ENCODE measurements at regions not wholly inside any gene's neighbourhood (a gene's known extent, or its start where the extent isn't known, plus 50 kb on each side); places are given as distances from the start of the nearest gene placed in this dataset.
"Not testable (repeated sequence)": the region's sequence is repeated elsewhere in the genome, so short reads cannot be mapped to it uniquely, and the experiment has no call there.

DNA sequence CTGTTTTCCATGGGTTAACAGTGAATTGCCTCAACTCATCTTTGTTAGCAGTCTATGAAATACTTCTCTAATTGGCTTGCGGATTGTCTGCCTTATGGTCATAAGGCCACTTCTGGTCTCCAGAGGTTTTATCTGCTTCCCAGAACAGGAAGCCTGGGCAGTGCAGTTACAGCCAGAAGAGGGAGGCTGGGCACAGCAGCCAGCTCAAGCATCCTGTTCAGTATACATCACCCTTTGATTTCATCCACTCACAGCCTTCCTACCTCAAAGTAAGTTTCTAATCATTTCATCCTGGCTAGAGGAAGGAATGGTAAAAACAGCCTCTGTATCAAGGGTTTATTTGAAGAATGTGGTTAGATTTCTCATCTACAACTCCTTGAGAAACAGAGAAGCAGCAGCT is 311.5 kb upstream of the DEPDC1 start:
- H3K4me1 ChIP-seq, result no peaks in the 10 kb centered on the region
- H3K27me3 ChIP-seq, result no peaks in the 10 kb centered on the region
- WGBS, 2 donors, result 65 to 76% methylated on average over 1 of the region's 1 CpG
- intact Hi-C loops (cut with DNase I), result no loop called here
- H3K27ac ChIP-seq, result no peak overlapping the region
- DNase-seq, result peak in 1 of 6 donors; percentile 8
- no peaks in the 10 kb centered on the region for H3K36me3 ChIP-seq
- no peak overlapping the region for H3K4me3 ChIP-seq
- FAIRE-seq, result no peak
- H3K9me3 ChIP-seq, result no peaks in the 10 kb centered on the region
- ATAC-seq, result no peak
- TF ChIP-seq, protein P1, sequence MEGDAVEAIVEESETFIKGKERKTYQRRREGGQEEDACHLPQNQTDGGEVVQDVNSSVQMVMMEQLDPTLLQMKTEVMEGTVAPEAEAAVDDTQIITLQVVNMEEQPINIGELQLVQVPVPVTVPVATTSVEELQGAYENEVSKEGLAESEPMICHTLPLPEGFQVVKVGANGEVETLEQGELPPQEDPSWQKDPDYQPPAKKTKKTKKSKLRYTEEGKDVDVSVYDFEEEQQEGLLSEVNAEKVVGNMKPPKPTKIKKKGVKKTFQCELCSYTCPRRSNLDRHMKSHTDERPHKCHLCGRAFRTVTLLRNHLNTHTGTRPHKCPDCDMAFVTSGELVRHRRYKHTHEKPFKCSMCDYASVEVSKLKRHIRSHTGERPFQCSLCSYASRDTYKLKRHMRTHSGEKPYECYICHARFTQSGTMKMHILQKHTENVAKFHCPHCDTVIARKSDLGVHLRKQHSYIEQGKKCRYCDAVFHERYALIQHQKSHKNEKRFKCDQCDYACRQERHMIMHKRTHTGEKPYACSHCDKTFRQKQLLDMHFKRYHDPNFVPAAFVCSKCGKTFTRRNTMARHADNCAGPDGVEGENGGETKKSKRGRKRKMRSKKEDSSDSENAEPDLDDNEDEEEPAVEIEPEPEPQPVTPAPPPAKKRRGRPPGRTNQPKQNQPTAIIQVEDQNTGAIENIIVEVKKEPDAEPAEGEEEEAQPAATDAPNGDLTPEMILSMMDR (IDR thresholded peaks at IDR 0.05), result no peak

DNA sequence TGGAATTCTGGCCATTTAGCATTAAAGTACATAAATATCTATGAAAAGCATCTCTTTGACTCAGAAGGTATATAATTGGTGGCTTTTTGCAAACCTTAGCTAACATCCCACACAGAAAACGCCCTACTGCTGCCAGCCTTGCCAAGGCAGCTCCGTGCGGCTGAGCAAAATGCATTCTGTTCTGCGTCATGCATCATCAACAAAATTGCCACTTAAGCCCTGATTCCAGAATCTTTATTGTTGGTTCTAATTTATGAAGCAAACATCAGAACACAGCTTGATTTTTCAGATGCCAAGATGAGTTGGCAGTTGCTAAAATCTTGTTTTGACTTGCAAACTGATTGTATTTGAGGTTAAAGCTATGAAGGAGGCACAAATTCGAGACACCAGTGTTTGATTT is 314.9 kb upstream of the DEPDC1 start:
- Histone ChIP-seq H3K36me3 (no peaks in the 10 kb centered on the region), H3K9me3 (no peaks in the 10 kb centered on the region), H3K4me1 (no peaks in the 10 kb centered on the region), H3K27ac (no peak overlapping the region), H3K4me3 (no peak overlapping the region), H3K27me3 (no peaks in the 10 kb centered on the region)
- TF ChIP-seq, protein P1 (IDR thresholded peaks at IDR 0.05), result no peak
- intact Hi-C loops (cut with DNase I), result no loop called here
- 67 to 70% methylated on average over 5 of the region's 5 CpGs for WGBS, 2 donors
- DNase-seq, result no peak
- no peak for FAIRE-seq
- no peak for ATAC-seq

DNA sequence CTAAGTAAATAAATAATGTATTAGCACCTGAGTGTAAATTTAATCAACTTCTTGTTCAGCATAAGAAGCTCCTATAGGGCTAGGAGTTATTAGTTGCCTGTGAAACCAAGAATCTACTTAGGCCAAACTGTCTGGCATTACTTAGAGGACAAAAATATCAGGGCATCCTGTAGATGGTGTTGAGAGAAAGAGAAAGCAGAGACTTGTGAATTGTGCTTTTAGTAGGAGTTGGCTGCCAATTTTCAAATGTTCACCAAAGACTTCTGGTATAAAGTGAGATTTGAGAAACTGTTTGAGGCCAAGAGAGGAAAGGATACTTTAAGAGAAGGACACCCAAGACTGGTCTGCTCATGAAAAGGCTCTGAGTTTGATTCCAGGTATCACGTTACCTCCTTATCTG is 315.5 kb upstream of the DEPDC1 start:
- no peak for DNase-seq
- TF ChIP-seq, protein P1 (IDR thresholded peaks at IDR 0.05), result no peak
- intact Hi-C loops (cut with DNase I), result no loop called here
- Histone ChIP-seq H3K27ac (no peak overlapping the region), H3K4me1 (no peaks in the 10 kb centered on the region), H3K36me3 (no peaks in the 10 kb centered on the region), H3K27me3 (no peaks in the 10 kb centered on the region), H3K4me3 (no peak overlapping the region), H3K9me3 (no peaks in the 10 kb centered on the region)
- ATAC-seq, result no peak
- no peak for FAIRE-seq
- 38 to 46% methylated on average over 1 of the region's 1 CpG for WGBS, 2 donors

DNA sequence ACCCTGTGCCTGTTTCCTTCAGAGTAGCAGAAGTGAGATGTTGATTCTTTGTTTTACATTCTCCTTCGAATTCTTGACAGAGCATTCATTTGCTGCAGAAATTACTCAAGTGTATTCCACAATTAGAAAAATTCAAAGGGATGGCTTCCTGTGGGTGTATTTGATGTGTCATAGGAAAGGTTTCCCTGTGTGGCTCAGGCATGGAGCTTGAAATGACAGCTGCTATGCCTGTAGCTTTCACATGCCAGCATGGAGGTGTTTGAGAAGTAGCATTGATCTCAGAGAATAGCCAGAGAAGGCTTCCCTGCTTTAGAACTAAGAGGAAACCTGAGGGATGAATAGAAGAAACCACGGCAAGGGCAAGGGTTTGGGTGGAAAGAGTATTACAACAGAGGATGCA is 317.2 kb upstream of the DEPDC1 start:
- Histone ChIP-seq H3K27ac (no peak overlapping the region), H3K4me3 (no peak overlapping the region)
- ATAC-seq, result no peak

DNA sequence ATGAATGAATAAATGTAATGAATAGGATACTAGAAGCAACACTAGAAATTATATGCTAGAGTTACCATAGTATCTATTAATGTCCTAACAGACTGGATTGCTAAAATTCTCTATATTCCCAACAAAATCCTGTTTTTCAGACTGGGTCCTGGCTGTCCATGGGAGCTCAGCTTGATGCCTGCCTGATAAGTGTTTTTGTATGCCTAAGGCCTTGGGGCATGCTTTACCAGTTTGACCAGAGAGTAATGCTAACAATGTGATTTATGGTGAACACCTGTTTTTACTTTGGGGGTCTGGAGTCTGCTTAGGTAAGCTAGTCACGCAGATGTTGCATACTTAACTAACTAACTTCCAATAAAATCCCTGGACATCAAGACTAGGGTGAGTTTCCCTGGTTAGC is 318.8 kb upstream of the DEPDC1 start:
- Histone ChIP-seq H3K27ac (no peak overlapping the region), H3K4me1 (no peaks in the 10 kb centered on the region), H3K36me3 (no peaks in the 10 kb centered on the region), H3K4me3 (no peak overlapping the region), H3K9me3 (no peaks in the 10 kb centered on the region), H3K27me3 (no peaks in the 10 kb centered on the region)
- 56 to 58% methylated on average over 1 of the region's 1 CpG for WGBS, 2 donors
- FAIRE-seq (no peak), DNase-seq (no peak), ATAC-seq (no peak)
- intact Hi-C loops (cut with DNase I), result no loop called here
- TF ChIP-seq, protein P1 (IDR thresholded peaks at IDR 0.05), result no peak

More for the DNA sequence above, 317.2 kb upstream of the DEPDC1 start:
- TF ChIP-seq, protein P1 (IDR thresholded peaks at IDR 0.05), result no peak
- DNase-seq, result no peak
- WGBS, 2 donors, result 59 to 64% methylated on average over 2 of the region's 2 CpGs
- Histone ChIP-seq H3K4me1 (no peaks in the 10 kb centered on the region), H3K9me3 (no peaks in the 10 kb centered on the region), H3K36me3 (no peaks in the 10 kb centered on the region), H3K27me3 (no peaks in the 10 kb centered on the region)
- intact Hi-C loops (cut with DNase I), result no loop called here
- FAIRE-seq, result no peak

DNA sequence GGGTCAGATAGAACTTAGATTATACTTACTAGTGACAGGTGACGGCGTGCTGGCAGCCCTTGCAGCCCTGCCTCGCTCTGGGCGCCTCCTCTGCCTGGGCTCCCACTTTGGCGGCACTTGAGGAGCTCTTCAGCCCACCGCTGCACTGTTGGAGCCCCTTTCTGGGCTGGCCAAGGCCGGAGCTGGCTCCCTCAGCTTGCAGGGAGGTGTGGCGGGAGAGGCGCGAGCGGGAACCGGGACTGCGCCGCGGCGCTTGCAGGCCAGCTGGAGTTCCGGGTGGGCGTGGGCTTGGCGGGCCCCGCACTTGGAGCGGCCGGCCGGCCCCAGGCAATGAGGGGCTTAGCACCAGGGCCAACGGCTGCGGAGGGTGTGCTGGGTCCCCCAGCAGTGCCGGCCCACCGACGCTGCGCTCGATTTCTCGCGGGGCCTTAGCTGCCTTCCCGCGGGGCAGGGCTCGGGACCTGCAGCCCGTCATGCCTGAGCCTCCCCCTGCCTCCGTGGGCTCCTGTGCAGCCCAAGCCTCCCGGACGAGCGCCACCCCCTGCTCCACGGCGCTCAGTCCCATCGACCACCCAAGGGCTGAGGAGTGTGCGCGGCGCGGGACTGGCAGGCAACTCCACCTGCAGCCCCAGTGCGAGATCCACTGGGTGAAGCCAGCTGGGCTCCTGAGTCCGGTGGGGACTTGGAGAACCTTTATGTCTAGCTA is 320.8 kb upstream of the DEPDC1 start:
- FAIRE-seq; H3K27me3 ChIP-seq; ATAC-seq; H3K9me3 ChIP-seq; H3K4me3 ChIP-seq; intact Hi-C loops (cut with DNase I); H3K36me3 ChIP-seq; H3K4me1 ChIP-seq; H3K27ac ChIP-seq: not testable (repeated sequence)
- 87 to 93% methylated on average over 46 to 49 of the region's 49 CpGs for WGBS, 2 donors
- peak in 2 of 6 donors; percentile 44 to 48 for DNase-seq

All from pancreas (tissue), 10 donors.